CD4-positive, alpha-beta T cell treated with Interferon alpha-2 for 1 hour (primary cell): ENCODE measurements at regions not wholly inside any gene's neighbourhood (a gene's known extent, or its start where the extent isn't known, plus 50 kb on each side); places are given as distances from the start of the nearest gene placed in this dataset.

ENCODE experiments used
- DNase-seq, 2 donors: peaks; one replicate each; pipeline ENCODE4 v3.0.0-alpha.2; 2020 to 2022

DNA sequence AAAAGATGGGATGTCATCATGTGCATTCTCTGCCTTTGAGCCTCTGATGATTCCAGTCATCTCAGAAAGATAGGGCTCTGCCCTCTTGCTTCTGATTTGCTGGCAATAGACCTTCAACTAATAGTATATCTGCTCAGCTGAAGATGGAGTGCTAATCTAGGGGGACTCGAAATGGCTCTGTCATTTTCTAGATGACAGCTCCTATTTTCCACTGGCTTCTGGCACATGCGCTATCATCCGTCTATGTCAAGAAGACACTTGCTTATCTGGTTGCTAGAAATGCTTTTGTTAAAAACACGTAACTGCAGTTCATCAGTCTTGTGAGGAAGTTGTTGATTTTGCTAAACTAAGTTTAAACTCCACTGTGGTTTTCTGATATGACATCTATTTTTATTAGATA lies 265.5 kb upstream of the ZNF608 start:
- DNase-seq = no peak

DNA sequence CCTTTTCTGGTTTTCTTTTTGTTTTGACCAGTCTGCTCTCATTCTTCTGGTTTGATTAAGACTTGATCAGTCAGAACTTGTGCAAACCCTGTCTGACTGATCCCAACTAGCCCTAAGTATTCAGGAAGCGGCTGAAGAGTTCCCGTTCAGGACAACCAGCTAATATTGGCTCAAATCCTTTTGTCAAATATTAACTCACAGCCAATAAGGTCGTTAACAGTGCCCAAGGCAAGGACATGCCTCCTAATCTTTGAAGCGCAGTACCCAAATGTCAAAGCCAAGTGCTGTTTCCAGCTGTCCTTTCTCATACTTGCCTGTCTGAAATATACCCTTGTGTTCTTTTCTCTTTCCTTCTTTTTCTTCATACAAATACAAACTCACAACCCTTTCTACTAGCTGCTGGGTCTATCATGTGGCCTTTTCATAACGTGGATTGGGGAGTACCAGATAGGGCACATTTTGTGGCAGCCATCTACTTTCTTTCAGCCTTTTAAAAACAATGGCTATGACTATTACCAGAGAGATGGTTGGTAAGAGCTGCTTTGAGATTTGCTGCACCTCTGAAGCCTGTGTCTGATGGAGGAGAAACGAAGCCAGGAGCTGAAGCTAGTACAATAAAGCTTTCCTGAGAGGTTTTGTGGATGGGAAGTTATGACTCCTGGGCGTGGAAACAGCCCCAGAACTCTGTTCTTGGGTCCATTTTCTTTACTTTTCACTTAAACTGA lies 266.4 kb upstream of the ZNF608 start:
- no peak for DNase-seq

DNA sequence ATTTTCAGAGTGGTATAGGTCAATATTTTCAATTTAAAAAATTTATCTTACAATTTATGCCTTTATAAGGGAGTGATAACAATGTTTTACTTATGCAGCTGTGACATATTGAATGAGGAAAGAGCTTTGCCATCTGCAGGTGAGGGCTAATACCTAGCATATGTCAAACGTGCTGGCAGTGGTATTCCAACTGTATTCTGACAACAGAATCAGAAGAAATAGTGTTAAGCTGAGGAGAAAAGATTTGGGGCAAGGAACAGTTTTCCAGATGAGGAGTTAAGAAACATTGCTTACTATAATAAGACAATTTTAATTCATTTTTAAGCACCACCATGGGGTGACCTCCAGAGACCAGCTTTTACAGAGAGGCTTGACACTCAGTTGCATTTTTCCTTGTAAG lies 267.8 kb upstream of the ZNF608 start:
- no peak for DNase-seq

DNA sequence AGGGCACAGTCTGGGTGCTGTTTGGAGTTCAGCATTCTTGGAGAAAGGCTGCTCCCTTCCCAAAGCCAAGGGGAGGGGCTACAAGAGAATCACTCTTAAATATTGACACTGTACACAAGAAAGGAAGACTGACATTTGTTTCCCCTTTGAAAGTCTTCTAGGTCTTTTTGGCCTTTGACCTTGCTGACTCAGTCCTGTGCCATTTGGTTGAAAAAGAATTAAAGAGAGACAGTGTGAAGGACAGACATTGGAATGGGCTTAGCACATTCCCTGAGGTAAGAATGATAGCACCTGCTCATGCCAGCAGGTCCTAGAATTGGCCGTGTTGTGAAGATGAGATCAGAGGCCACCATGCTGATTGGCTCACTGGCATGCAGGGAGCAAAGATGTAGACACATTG lies 271.4 kb upstream of the ZNF608 start:
- no peak for DNase-seq

DNA sequence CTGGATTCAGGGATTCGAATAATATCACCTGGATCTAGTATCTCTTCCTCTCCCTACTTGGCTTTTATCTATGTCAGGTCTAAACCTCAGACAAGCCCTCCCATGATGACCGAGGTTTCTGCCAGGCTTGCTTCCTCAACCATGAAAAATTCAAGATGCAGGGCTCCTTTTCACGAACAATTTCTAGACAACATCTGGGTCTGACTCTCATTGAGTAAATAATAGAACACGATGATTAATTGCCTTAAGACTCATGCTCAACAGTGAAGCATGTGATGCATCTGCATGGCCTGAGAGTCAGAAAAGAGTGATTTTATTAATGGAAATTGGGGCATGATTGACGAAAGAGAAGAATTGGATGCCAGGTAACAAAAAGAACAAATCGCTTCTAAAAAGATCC lies 277.2 kb upstream of the ZNF608 start:
- DNase-seq = no peak

DNA sequence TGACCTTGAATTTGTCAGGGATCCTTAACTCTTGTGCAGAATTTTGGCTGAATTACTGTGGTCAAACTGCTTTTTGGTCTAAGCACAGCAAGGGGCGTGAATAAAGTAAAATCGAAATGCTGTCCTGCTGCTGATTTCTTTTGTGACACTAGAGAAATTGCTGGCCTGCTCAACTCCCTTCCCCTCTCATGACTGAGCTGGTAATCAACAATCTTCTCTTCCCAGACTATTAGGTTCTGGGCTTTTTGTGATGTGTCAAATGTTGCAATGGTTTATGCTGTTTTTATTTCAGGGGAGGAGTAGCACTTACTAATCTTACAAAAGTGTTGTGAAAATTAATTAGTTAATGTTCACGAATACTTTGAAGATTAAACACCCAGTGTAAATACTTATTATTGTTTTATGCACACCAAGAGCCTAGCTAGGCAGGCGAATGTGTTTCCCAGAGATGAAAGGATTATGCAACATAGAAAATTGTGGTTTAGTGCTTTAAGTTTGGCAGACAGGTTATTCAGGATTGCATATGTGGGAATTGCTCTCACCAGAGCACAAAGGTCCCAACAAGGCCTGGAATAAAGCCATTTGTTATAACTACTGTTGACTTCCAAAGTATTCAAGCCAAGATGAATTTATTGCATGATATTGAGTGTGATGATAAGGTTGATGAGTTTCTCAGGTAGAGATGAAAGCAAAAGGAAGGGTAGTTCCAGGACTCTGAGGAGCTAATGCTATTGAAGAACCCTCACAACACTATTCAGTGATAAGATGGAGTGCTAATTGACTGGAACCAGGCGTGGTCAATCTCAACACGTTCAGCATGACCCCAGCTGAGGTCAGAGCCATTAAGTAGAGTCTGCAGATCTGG lies 280.7 kb upstream of the ZNF608 start:
- DNase-seq = no peak

DNA sequence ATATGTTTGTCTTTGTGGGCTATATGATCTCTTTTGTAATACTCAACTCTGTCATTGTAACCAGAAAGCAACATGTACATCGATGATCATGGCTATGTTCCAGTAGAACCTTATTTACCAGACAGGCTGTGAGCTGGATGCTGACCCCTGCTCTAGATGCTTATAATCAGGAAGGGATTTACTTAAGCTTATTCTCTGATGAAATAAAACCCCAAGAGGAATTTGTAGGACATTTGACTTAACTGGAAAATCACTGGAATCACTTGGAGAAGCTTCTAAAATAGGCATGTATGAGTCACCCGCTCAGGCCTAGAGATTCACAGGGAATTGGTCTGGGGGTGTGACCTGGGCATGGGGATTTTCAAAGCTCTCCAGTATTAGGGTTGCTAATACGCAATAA lies 285.8 kb upstream of the ZNF608 start:
- DNase-seq = no peak

DNA sequence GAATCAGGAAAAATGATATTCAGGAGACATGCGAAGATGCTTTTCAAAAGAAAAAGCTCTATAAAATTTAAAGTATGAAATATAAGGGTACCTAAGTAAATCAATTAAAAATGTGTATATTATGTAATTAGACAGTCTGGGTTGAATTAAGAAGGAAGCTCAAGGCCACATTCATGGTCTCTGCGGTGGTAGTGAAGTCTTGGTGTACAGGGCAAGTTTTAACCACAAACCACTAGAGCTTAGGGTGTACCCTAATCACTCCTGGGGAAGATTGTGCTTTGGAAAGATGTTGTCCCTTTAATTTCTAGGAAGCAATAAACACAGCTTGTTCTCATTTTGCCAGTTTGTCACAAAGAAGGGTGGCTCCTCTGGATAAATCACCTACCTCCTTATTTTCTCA lies 287.2 kb upstream of the ZNF608 start:
- DNase-seq = no peak

DNA sequence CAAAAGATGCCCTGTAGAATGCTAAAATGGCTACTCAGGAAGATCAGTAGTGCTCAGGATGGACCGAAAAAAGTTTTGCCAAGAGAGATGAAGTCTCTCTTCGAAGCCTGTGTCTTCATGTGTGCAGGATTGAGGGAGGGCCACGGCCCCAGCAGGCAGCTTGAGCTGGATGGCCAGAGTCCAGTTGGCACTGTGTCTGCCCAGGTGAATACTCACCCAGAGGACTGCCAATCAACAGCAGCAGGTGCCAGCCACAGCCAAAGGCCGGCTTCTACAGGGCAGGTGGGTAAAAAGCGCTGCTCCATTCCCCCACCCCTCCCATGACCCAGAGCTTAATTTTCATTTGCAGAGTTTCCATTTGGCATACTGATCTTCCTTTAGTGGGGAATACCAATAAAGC lies 287.9 kb upstream of the ZNF608 start:
- DNase-seq = no peak

DNA sequence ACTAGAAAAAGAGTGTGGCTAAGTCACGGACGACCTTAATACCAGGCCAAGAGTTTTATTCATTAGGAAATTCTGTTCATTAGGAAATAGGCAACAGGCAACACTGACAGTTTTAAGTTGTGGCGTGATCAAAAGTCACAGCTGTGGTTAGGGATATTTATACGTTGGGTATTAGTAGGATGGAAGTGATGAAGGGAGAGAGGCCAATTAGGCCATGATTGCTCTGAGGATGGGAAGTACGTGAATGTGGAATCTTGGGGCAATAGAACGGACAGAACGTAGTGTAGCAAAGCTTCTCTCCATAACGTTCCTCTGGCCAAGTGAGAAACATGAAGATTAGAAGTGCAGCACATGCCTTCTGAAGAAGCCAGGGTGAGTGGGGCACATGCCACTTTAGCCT lies 290.1 kb upstream of the ZNF608 start:
- DNase-seq = no peak

DNA sequence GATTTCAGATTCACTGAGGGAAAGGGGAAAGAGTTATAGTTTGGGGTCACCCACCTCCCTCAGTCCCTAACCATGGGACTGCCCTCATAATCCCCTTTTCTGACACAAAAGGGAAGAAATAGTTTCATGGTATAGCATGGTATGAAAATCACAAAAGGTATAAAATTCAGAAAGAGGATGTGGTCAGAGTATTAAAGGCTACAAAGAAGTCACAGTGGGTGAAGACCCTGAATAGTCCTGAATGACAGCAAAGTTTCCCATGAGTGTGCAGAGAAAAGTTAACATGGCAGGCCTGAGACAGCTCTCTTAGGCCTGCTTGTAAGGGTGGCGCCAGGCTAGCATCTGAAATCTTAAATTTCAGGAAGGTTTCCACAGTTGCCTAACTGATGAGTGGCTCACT lies 290.6 kb upstream of the ZNF608 start:
- no peak for DNase-seq

DNA sequence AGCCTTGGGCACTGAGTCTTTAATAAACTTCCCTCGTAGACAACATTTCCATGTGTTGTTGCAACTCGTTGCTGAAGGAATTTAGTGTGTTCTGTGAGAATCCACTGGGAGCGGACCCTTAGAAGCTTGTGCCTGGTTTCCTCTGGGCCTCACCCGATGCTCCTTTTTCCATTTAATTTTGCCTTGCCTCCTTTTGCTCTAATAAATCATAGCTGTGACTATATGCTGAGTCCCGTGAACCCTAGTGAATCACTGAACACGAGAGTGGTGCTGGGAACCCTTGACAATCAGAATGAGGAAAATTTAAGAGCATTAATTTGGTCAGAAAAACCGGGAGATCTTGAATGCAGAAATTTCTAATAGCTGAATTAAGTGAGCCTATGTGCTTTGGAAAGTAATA lies 291.1 kb upstream of the ZNF608 start:
- no peak for DNase-seq

DNA sequence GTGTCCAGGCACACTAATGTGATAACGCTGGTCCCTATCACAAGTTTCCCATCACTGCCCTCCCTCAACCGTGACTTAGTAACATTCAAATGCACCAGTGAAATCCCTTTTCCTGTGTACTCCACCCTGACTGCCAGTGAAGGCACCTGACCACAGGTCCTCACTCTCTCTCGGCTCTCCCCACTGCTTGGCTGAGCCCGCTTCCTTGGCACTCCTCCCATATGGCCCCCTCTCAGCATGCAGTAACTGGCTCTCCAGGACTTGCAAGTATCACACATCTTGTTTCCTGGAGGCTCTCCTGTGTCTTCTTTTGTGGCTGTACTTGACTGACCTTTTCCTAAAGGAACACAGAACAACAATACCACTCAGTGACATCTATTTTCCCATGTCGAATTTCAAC lies 292.0 kb upstream of the ZNF608 start:
- no peak for DNase-seq

DNA sequence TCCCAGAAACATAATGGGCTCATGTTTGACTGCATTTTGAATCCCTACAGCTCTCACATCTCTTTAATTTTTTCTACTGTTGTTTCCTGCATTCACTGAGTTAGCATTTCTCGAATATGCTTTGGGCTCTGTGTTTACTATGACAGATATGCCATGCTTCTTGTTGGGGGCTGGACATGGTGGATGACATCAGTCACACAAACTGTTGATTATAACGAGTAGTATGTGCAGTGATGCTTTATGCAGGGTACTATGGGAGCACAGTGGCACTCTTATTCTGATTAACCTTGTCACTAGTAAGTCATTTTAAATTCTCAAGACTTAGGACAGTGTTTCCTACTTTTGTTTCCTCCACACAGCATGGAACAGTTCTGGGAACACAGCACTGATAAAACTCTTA lies 295.4 kb upstream of the ZNF608 start:
- no peak for DNase-seq

DNA sequence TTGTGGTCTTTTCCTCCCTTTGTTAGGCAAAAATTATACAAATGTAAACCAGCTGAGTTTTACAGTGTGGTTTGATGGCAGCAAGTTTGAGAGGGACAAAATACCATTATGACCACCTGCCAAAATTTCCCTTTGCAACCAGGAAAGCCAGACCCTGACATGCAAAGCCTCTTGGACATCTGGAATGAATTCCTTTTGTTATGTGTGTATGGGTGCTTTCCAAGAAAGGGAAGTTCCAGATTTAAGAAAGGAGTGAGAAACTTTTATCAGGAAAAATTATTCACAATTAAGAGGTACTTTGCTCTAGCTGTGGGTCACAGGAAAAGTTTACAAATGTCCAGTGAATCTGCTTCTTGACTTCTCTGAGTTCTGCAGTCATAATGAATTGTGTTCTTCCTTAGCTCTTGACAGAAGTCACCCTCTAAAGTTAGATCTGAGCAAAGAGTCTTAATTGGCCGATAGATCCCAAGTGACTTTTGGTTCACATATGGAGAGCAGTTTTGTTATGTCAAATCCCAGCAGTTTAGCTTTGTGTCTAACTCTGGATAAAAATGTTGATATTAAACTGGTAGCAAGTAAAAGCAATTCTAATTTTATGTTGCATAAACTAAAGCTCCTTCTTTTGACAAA lies 295.9 kb upstream of the ZNF608 start:
- no peak for DNase-seq

DNA sequence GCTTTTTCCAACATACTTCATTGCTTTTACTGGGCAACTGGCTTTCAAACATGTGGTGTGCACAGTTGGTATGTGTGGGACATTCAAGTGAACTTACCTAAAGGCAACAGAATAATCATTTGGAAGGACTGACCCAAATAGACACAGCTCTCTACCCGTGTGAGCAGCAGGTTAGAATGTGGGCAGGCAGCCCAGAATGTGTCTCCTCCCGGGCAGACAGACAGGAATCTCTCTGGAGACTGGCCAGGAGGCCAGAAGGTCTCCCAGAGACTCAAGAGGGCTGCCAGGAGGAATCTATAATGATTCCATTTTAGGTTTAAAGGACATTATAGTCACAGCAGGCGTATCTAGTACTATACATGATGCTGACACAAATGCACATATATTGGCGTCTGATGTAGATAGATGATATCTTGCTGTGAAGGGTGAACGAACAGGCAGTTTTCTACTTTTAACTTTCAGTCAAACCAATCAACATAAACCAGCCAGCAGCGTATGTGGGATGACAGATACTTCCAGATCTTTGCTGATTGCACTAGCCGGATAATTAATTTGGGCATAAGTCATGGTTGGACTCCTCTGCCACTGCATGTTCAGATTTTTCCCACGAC lies 297.4 kb upstream of the ZNF608 start:
- DNase-seq = no peak

DNA sequence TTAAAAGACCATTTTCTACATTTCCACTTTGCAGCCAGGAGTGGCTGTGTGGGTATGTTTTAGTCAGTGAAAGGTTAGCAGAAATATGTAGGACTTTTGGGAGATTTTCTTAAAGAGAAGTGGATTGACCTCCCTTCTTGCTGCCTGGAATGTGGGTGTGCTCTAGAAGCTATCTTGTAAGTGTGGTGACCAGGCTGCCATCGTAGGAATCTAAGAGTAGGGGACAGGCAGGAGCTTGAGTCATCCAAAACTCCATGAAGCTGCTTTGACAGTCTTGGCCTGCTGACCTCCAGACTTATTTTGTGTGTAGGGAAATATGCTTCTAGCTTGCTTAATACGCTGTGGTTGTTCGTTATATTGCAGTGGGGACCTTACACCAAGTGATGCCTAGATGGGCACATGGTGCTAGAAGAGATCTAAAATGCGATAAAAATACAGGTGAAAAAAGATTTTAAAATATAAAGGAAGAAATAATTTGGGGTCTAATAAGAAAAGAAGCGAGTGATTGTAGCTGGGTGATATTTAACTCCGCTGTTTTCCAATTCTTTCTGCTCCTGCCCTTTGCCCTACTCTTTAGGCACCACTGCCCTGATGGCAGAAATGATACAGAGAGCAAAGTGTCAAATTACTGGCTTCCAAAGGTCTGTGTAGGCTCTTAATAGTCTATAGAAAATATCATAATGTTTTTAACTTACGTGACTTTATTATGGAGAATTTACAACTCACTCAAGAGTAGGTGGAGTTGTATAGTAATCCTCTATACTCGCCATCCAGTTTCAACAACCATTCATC lies 298.2 kb upstream of the ZNF608 start:
- no peak for DNase-seq

DNA sequence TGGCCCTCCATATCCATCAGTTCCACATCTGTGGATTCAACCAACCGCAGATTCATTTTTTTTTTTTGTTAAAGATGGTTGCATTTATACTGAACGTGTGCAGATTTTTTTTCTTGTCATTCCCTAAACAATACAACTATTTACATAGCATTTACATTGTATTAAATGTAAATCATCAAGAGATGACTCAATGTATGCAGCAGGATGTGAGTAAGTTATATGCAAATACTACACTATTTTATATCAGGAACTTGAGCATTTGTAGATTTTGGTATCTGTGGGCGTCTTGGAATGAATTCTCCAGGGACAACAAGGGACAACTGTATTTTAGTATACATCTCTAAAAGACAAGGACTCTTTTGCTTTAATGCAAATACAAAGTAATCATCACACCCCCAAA lies 299.2 kb upstream of the ZNF608 start:
- no peak for DNase-seq

DNA sequence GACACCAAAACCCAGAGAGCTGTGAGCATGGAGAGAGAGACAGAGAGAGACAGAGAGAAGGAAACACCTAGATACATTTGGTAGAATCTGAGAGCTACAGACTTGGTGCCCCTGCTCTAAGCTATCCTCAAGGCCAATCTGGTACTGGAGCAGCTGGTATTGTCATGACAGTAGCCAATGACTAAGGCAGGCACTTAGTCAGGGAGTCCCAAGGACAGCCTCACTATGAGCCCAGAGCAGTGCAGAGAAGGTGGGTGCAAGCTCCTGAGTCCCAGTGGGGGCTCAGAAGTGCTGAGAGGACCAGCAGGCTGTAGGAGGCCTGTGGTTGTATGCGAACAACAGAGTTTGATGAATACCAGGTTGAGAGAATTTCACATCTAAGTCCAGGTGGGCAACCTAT lies 300.4 kb upstream of the ZNF608 start:
- no peak for DNase-seq

DNA sequence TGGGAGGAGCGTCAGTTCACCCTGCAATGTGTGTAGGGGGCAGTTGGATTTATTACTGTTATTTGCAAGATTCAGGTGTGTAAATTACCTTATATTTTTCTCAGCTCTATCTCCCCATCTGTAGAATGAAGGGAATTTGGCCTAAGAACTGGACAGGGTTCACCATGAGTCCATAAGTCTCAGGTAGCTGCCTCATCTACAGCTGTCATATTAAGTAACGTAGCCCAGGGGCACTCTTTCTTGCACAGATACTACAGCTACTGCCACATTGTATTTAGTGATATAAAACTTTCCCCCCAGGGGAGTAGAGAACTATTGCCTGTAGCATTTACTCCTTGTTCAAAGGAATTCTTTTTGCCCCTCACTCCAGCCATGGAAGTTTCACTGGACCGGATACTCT lies 301.4 kb upstream of the ZNF608 start:
- DNase-seq = no peak

DNA sequence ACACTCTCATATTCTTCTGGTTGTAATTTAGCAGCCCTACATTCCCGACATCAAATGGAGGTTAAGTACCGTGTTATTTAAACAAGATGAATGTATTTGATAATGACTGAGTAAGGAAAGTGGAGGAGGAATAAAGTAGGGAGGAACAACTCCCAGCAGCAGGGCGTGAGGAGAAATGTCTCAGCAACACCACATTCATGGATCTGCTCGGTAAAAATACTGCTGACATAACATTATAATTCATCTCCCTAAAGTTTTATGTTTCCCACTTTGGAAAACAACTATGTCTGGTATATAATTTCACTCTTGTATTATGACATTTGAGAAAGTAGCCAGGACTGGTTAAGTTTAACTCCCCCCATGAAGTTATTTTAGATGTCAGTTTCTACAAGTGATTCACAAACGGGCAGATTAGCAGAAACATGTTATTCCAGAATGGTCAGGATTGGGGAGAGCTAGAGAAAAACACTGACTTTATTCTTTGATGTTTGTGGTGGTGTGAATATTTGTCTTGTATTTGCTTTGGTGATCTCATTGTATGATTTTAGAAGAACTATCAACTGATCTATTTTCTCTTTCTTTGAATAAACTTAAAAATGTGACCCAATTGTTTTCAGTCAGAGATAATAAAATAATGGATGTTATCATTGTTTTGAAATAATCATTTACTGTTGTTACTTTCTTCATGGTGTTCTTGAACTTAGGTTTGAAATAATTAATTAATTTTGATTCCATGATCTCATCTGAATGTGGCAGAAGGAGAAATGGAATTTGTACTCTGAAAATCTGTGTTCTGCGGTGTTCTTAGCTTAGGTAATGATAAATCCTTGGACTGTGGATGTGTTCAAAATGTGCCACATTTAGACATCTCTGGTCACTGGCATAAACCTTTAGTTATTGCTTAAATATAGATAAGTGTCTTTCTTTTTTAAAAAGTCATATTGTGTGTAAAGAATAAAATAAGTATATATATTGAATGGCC lies 303.6 kb upstream of the ZNF608 start:
- no peak for DNase-seq

DNA sequence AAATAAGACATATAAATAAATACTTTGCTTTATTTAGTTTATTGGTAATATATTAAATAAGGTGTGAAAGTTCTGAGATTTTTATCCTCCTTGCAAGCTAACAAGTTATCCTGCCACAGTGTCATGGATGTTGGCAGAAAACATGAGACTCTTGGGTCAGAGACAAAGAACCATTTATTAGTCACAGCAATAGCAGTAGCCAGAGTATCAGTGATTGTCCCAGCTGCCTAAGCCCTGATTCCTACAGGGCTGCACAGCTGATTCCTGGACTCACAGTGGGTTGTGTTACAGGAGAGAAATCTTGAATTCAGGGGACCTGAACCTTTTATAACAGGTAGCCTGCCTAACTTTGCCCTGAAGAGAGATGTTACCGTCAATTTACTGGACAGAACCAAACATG lies 304.5 kb upstream of the ZNF608 start:
- no peak for DNase-seq
